GM23248 (cell line): ENCODE measurements at regions not wholly inside any gene's neighbourhood (a gene's known extent, or its start where the extent isn't known, plus 50 kb on each side); places are given as distances from the start of the nearest gene placed in this dataset.

ENCODE experiments used
- EZH2 ChIP-seq: fragments of 200-600 bp; sonication (generic); IDR thresholded peaks from 2 replicates; pipeline ENCODE4 v1.6.1; 2018; ENCODE audit warnings: antibody characterized with exemption, mild to moderate bottlenecking; ENCODE audit not compliant: insufficient read depth, poor library complexity, severe bottlenecking
- EZH2phosphoT487 ChIP-seq: fragments of 200-600 bp; sonication (generic); IDR thresholded peaks from 2 replicates; pipeline ENCODE4 v1.6.1; 2018; ENCODE audit warnings: antibody characterized with exemption, moderate library complexity, mild to moderate bottlenecking, low read depth; ENCODE audit not compliant: insufficient read depth

DNA sequence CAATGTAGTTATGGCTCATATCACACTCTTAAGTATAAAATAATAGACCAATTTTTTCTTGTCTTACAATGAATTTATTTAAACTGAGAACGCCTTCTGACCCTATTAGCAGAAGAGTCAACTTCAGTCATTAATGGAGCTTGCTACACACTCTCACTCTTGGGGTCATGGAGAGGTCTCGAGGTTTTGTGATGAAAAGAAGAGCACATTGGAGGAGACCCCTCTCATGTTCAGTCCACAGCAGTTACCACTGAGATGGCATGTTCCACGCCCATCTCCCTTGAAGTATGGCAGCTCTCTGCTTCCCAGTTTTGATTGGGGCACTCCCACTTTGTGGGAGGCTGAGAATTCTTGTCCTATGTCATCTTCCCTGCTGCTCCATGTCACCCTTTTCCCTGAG lies 266.4 kb downstream of the RPS29 start:
- TF ChIP-seq EZH2 (no peak), EZH2phosphoT487 (no peak)
